Activated T-helper 17 cell treated with anti-CD3 and anti-CD28 coated beads, Interleukin-2, amount 50 U/mL, for 72 hours (primary cell): ENCODE measurements at regions not wholly inside any gene's neighbourhood (a gene's known extent, or its start where the extent isn't known, plus 50 kb on each side); places are given as distances from the start of the nearest gene placed in this dataset.

Source experiments
- ATAC-seq: fragments of 150-1000 bp; cut with Tn5 transposase; replicated peaks from 2 replicates; pipeline ENCODE4 v1.10.0; 2021; ENCODE audit warnings: mild to moderate bottlenecking, moderate library complexity
- H3K27ac Mint-ChIP-seq: one replicate; pipeline ENCODE4 v1.8.0; 2022; ENCODE audit warnings: mixed read lengths
- H3K27me3 Mint-ChIP-seq: one replicate; pipeline ENCODE4 v1.8.0; 2022; ENCODE audit warnings: mixed read lengths
- H3K36me3 Mint-ChIP-seq: one replicate; pipeline ENCODE4 v1.8.0; 2022; ENCODE audit warnings: low read depth, mild to moderate bottlenecking, mixed read lengths
- H3K4me1 Mint-ChIP-seq: one replicate; pipeline ENCODE4 v1.8.0; 2022; ENCODE audit warnings: mixed read lengths
- H3K4me3 Mint-ChIP-seq: one replicate; pipeline ENCODE4 v1.8.0; 2022; ENCODE audit warnings: mild to moderate bottlenecking, mixed read lengths
- H3K9me3 Mint-ChIP-seq: one replicate; pipeline ENCODE4 v1.8.0; 2022; ENCODE audit warnings: mixed read lengths

GRCh38 chr4:89483833-89484232, 176.2 kb upstream of the GPRIN3 start:
- Mint-ChIP-seq H3K27ac (no peak overlapping the region), H3K36me3 (no peaks in the 10 kb centered on the region), H3K9me3 (peaks cover 5% of the 10 kb centered on the region)

DNA sequence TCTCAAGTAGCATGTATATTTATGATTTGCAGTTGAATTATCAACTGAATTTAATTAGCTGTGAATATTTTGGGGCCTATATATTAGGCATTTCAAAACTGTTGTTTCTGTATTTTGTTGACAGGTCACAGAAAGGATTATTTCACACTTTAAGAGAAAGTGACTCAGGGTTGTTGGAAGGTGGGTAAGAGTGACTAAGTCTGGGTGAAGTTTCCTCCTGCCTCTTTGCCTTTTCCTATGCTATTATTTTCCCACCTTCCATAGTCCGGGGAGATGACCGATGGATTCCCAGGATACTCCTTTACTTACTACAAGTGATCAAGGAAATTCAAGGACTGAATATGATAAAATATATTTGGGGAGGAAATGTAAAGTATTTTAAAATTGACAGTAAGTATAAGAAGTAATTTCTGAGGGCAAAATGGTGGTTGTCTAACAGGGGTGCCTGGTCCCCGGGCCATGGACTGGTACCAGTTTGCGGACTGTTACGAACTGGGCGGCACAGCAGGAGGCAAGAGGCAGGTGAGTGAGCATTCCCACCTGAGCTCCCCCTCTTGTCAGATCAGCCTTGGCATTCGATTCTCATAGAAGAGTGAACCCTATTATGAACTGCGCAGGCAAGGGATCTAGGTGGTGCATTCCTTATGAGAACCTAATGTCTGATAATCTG, 175.5 kb upstream of the GPRIN3 start:
- H3K4me3 Mint-ChIP-seq, result no peak overlapping the region
- H3K36me3 Mint-ChIP-seq, result no peaks in the 10 kb centered on the region
- no peak overlapping the region for H3K27ac Mint-ChIP-seq
- peaks cover 9% of the 10 kb centered on the region for H3K9me3 Mint-ChIP-seq
- no peaks in the 10 kb centered on the region for H3K4me1 Mint-ChIP-seq
- no peaks in the 10 kb centered on the region for H3K27me3 Mint-ChIP-seq
- no peak for ATAC-seq

More at GRCh38 chr4:89483833-89484232, 176.2 kb upstream of the GPRIN3 start:
- H3K27me3 Mint-ChIP-seq, result no peaks in the 10 kb centered on the region
- H3K4me1 Mint-ChIP-seq, result no peaks in the 10 kb centered on the region
- no peak for ATAC-seq
- no peak overlapping the region for H3K4me3 Mint-ChIP-seq

GRCh38 chr4:89482251-89482650, 174.7 kb upstream of the GPRIN3 start:
- Mint-ChIP-seq H3K9me3 (peaks cover 9% of the 10 kb centered on the region), H3K4me3 (no peak overlapping the region), H3K27ac (no peak overlapping the region), H3K27me3 (no peaks in the 10 kb centered on the region), H3K36me3 (no peaks in the 10 kb centered on the region), H3K4me1 (no peaks in the 10 kb centered on the region)
- peak; percentile 42 for ATAC-seq

DNA sequence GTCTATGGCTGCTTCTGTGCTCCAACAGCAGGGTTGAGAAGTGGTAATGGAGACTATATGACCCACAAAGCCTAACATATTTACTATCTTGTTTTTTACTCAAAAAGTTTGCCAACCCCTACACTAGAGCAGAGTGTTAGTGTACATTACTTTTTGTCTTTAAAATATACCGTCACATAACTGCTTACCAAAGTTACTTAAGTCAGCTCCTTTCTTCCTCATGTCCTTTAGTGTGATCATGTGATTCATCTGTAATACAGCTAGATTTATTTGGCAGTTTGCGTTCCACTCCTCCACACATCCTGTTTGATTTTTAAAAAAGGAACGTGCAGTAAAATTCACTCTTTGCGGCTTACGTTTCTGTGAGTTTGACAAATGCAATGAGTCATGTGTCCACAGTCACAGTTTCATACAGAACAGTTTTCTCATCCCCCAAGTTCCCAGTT, 162.4 kb upstream of the GPRIN3 start:
- peak; percentile 96 for ATAC-seq
- peaks cover 21% of the 10 kb centered on the region for H3K4me1 Mint-ChIP-seq
- peak overlapping the region; percentile 9 for H3K27ac Mint-ChIP-seq
- H3K36me3 Mint-ChIP-seq, result no peaks in the 10 kb centered on the region
- H3K4me3 Mint-ChIP-seq, result peak overlapping the region; percentile 58
- H3K27me3 Mint-ChIP-seq, result no peaks in the 10 kb centered on the region
- H3K9me3 Mint-ChIP-seq, result no peaks in the 10 kb centered on the region

DNA sequence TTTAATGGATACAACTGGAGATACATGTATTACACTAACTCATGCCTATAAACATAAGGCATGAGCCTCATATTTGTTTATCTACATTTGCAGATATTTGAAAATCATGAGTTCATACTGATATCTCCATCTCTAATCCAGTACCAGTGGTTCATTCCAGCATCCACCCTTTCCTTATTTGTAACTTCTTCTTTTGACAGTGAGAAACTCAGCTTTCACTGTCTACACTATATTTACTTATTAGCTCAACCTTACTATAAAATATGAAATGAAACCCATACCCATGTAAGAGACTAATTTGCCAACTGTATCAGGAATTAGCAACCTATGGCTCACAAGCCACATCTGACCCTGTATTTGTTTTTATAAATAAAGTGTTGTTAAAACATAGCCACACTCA, 161.9 kb upstream of the GPRIN3 start:
- H3K27ac Mint-ChIP-seq, result peak overlapping the region; percentile 9
- peaks cover 21% of the 10 kb centered on the region for H3K4me1 Mint-ChIP-seq

GRCh38 chr4:89468602-89469001, 161.0 kb upstream of the GPRIN3 start:
- ATAC-seq, result no peak
- no peaks in the 10 kb centered on the region for H3K36me3 Mint-ChIP-seq
- no peak overlapping the region for H3K4me3 Mint-ChIP-seq
- no peak overlapping the region for H3K27ac Mint-ChIP-seq
- H3K27me3 Mint-ChIP-seq, result no peaks in the 10 kb centered on the region
- no peaks in the 10 kb centered on the region for H3K9me3 Mint-ChIP-seq
- H3K4me1 Mint-ChIP-seq, result peaks cover 21% of the 10 kb centered on the region

More for the DNA sequence above, 161.9 kb upstream of the GPRIN3 start:
- no peak for ATAC-seq
- Mint-ChIP-seq H3K9me3 (no peaks in the 10 kb centered on the region), H3K36me3 (no peaks in the 10 kb centered on the region), H3K27me3 (no peaks in the 10 kb centered on the region), H3K4me3 (peak overlapping the region; percentile 58)

DNA sequence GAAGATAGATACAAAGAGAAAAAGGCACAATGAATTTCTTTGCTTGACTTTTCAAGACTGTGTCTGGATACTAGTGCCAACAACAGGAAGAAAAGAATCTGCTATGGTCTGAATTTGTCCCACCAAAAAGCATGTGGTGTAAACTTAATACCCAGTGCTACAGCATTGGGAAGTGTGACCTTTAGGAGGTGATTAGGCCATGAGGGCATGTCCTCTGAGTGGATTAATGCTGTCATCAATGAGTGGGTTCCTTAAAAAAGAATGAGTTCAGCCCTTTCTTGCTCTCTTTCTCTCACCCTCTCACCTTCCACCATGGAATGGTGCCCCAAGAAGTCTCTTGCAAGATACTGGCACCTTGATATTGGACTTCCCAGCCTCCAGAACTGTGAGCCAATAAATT, 155.7 kb upstream of the GPRIN3 start:
- H3K9me3 Mint-ChIP-seq, result no peaks in the 10 kb centered on the region
- H3K27me3 Mint-ChIP-seq, result peaks cover 5% of the 10 kb centered on the region
- no peak for ATAC-seq
- no peaks in the 10 kb centered on the region for H3K4me1 Mint-ChIP-seq
- no peak overlapping the region for H3K27ac Mint-ChIP-seq
- H3K36me3 Mint-ChIP-seq, result no peaks in the 10 kb centered on the region
- H3K4me3 Mint-ChIP-seq, result no peak overlapping the region

DNA sequence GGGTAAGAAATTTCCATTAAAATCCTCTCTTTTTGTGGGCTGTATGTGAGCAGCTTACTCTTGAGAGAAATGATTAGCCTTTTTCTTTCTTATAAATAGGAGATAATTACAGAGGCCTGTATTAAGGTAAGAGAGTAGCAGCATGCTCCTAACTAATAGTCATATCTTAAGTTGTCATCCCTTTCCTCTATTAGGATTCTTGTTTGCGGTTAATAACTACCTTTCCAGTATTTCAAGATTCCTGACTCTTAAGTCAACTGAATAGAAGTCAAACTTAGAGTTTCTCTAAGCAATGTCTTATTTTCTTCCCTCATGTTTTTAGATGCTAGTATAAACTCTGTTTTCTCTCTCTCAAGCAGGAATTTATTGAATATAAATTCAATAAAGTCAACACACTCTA, 139.9 kb upstream of the GPRIN3 start:
- Mint-ChIP-seq H3K36me3 (no peaks in the 10 kb centered on the region), H3K4me3 (no peak overlapping the region), H3K9me3 (peaks cover 12% of the 10 kb centered on the region), H3K27me3 (peaks cover 7% of the 10 kb centered on the region), H3K4me1 (no peaks in the 10 kb centered on the region), H3K27ac (no peak overlapping the region)
- no peak for ATAC-seq

- H3K27ac Mint-ChIP-seq, result no peak overlapping the region
- H3K9me3 Mint-ChIP-seq, result peaks cover 12% of the 10 kb centered on the region
- H3K4me1 Mint-ChIP-seq, result no peaks in the 10 kb centered on the region
- no peak overlapping the region for H3K4me3 Mint-ChIP-seq
- peaks cover 7% of the 10 kb centered on the region for H3K27me3 Mint-ChIP-seq
- no peaks in the 10 kb centered on the region for H3K36me3 Mint-ChIP-seq
- ATAC-seq, result no peak
Measured at GRCh38 chr4:89446193-89446592, 138.6 kb upstream of the GPRIN3 start.

DNA sequence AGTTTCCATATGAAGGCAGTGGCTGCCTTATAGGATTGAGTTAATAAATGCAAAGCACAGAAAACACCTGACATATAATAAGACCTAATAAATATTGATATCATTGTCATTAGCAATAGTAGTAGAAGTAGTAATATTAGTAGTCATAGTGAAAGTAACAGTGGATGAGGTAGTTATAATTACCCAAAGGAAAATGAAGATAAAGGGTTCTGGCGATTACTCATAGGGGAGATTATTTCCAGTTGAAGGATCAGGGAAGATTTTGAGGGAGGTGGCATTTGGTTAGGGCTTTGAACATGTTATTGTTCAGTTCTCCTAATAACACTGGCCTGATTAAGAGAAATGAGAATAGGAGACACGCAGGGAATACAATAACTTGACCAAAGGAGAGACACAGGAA, 131.9 kb upstream of the GPRIN3 start:
- no peaks in the 10 kb centered on the region for H3K36me3 Mint-ChIP-seq
- ATAC-seq, result no peak
- peaks cover 3% of the 10 kb centered on the region for H3K27me3 Mint-ChIP-seq
- peaks cover 7% of the 10 kb centered on the region for H3K4me1 Mint-ChIP-seq
- H3K9me3 Mint-ChIP-seq, result peaks cover 3% of the 10 kb centered on the region
- no peak overlapping the region for H3K4me3 Mint-ChIP-seq
- no peak overlapping the region for H3K27ac Mint-ChIP-seq

DNA sequence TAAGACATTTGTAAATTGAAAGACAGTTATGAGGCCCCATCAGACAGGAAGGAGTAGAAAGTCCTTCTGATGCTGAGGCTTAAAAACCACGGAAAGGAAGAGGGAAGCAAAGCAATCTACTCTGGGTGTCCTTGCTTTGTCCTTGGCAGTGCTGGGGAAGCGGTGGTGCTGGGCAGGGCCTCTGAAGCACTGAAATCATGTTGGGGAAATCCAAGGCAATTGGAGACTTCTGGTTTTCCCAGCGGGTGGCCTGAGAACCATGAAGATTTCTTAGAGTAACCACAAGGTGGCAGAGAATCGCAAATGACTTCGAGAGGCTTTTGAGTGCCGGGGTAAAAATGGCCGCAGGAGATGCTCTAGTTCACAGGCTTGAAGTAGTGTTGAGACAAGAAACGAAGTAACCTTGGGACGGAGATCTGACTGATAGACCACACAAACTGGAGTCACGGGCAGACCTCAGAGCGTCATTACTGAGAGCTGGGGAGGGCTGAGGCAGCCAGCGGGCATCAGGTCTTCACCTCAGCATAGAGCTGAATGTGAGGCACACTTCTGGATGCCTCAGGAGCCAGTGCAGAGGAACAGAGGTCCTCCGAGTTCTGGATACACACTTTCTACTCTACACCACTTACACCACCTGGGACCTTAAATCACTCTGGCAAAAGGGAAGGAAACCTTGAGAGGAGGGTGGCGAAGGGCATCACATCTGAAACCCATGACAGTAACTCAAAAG, 130.7 kb upstream of the GPRIN3 start:
- Mint-ChIP-seq H3K9me3 (no peaks in the 10 kb centered on the region), H3K27me3 (no peaks in the 10 kb centered on the region), H3K4me3 (peak overlapping the region; percentile 47), H3K36me3 (no peaks in the 10 kb centered on the region), H3K27ac (no peak overlapping the region), H3K4me1 (peaks cover 10% of the 10 kb centered on the region)
- peak; percentile 83 for ATAC-seq

DNA sequence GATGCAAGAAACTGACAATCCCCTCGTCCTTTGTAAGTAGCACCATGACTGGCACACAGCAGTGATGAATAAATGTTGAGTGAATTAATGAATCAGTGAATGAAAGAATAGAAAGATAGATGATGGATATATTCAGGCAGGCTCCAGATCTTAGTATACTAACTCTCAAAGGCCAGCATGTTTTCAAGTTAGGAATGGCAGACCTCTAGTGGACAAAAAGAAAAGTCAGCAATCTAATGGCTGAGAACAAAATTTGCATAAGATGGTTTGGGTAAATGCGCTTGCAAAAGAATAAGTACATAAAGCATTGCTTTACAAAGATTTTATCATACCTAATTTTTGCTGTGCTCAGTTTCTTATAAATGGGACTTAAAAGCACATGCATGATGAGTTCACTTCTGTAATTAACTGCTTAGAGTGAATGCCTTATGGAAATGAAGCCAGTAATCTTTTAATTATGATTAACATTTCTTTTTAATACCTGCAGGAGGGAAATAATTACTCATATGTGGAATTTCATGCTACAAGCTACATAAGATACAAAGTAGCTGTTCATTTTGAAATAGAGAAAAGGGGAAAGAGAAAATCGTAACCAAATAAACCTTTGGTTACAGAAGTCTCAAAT, 126.9 kb upstream of the GPRIN3 start:
- no peak overlapping the region for H3K4me3 Mint-ChIP-seq
- peaks cover 10% of the 10 kb centered on the region for H3K4me1 Mint-ChIP-seq
- no peaks in the 10 kb centered on the region for H3K9me3 Mint-ChIP-seq
- no peak overlapping the region for H3K27ac Mint-ChIP-seq
- H3K27me3 Mint-ChIP-seq, result peaks cover 4% of the 10 kb centered on the region
- ATAC-seq, result peak; percentile 57
- H3K36me3 Mint-ChIP-seq, result no peaks in the 10 kb centered on the region

DNA sequence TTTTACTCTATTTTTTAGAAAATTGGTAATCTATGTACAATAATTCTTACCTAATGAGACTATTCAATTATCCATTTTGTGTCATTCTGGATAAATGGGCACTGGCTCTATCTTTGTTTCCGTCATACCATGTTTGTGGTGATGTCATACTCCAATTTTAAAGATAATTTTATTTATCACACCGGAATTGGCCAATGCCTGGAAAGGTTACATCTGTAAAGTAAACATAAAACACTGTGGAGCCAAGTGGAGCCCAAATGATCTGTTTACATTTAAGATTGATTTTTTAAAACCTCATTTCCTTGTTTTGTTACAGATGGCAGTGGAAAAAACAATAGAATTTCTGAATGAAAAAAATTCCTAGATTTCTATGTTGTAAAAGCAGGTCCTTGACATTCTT, 120.2 kb upstream of the GPRIN3 start:
- no peak overlapping the region for H3K27ac Mint-ChIP-seq
- H3K27me3 Mint-ChIP-seq, result peaks cover 7% of the 10 kb centered on the region
- ATAC-seq, result no peak
- H3K4me1 Mint-ChIP-seq, result no peaks in the 10 kb centered on the region
- H3K4me3 Mint-ChIP-seq, result no peak overlapping the region
- no peaks in the 10 kb centered on the region for H3K36me3 Mint-ChIP-seq
- H3K9me3 Mint-ChIP-seq, result no peaks in the 10 kb centered on the region

GRCh38 chr4:89425023-89425422, 117.4 kb upstream of the GPRIN3 start:
- Mint-ChIP-seq H3K27ac (no peak overlapping the region), H3K4me3 (no peak overlapping the region), H3K27me3 (peaks cover 6% of the 10 kb centered on the region), H3K36me3 (no peaks in the 10 kb centered on the region), H3K9me3 (no peaks in the 10 kb centered on the region), H3K4me1 (no peaks in the 10 kb centered on the region)
- no peak for ATAC-seq

DNA sequence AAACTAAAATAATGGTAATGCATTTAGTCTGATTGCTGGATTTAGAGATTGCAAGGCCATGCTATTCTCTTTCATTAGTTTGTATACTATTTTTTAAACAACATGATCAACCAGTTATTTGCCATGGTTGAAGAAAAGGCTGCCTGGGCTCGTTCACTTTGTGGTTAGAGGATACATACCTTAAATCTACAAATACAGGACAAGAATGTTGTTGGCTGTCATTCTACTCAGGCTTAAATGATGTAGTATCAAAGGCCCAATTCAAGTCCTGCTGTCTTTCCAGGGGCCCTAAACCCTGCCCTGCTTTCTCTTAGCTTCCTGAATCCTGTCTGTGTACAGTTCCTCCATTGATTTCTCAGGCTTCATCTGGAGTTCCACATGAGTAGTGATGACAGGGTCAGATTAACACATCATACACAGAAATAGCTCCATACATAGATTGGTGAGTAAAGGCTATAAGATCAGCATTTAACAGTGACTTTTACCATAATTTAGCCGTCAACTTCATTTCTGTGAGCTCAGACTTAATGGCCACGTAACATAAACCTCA, 114.9 kb upstream of the GPRIN3 start:
- Mint-ChIP-seq H3K9me3 (no peaks in the 10 kb centered on the region), H3K4me3 (no peak overlapping the region), H3K27me3 (peaks cover 3% of the 10 kb centered on the region), H3K4me1 (no peaks in the 10 kb centered on the region), H3K27ac (no peak overlapping the region), H3K36me3 (no peaks in the 10 kb centered on the region)
- no peak for ATAC-seq
